ENCODE measurements at regions not wholly inside any gene's neighbourhood (a gene's known extent, or its start where the extent isn't known, plus 50 kb on each side); places are given as distances from the start of the nearest gene placed in this dataset.

GRCh38 chr1:234874291-234875288 is 254.0 kb downstream of the TOMM20 start:
- in situ Hi-C loops (cut with HindIII; ENCODE audit: low pct_unique_long_range_greater_than_20kb, low sequenced_read_pairs) = no loop called here
- DNase-seq (ENCODE audit: low read depth, low spot score) = no peak

GRCh38 chr1:234871710-234872271 is 256.8 kb downstream of the TOMM20 start:
- no peak for DNase-seq (ENCODE audit: low read depth, low spot score)
- in situ Hi-C loops (cut with HindIII; ENCODE audit: low pct_unique_long_range_greater_than_20kb, low sequenced_read_pairs) = no loop called here

- no peak for DNase-seq (ENCODE audit: low read depth, low spot score)
- in situ Hi-C loops (cut with HindIII; ENCODE audit: low pct_unique_long_range_greater_than_20kb, low sequenced_read_pairs) = no loop called here
Observed at GRCh38 chr1:234871039-234871709, 257.5 kb downstream of the TOMM20 start.

GRCh38 chr1:234870020-234870981 is 258.3 kb downstream of the TOMM20 start:
- no peak for DNase-seq (ENCODE audit: low read depth, low spot score)

GRCh38 chr1:234869182-234870019 is 259.2 kb downstream of the TOMM20 start:
- DNase-seq (ENCODE audit: low read depth, low spot score) = no peak
- in situ Hi-C loops (cut with HindIII; ENCODE audit: low pct_unique_long_range_greater_than_20kb, low sequenced_read_pairs) = no loop called here

More at GRCh38 chr1:234870020-234870981, 258.3 kb downstream of the TOMM20 start:
- in situ Hi-C loops (cut with HindIII; ENCODE audit: low pct_unique_long_range_greater_than_20kb, low sequenced_read_pairs) = no loop called here

GRCh38 chr1:234868296-234869147 is 258.5 kb upstream of the IRF2BP2 start:
- in situ Hi-C loops (cut with HindIII; ENCODE audit: low pct_unique_long_range_greater_than_20kb, low sequenced_read_pairs) = no loop called here
- DNase-seq (ENCODE audit: low read depth, low spot score) = no peak

GRCh38 chr1:234866007-234866866 is 256.3 kb upstream of the IRF2BP2 start:
- in situ Hi-C loops (cut with HindIII; ENCODE audit: low pct_unique_long_range_greater_than_20kb, low sequenced_read_pairs) = no loop called here
- DNase-seq (ENCODE audit: low read depth, low spot score) = peak; percentile 22

GRCh38 chr1:234865171-234866006 is 255.4 kb upstream of the IRF2BP2 start:
- in situ Hi-C loops (cut with HindIII; ENCODE audit: low pct_unique_long_range_greater_than_20kb, low sequenced_read_pairs) = no loop called here
- DNase-seq (ENCODE audit: low read depth, low spot score) = no peak

- in situ Hi-C loops (cut with HindIII; ENCODE audit: low pct_unique_long_range_greater_than_20kb, low sequenced_read_pairs) = no loop called here
- no peak for DNase-seq (ENCODE audit: low read depth, low spot score)
Observed at GRCh38 chr1:234864116-234864515, 254.1 kb upstream of the IRF2BP2 start.

GRCh38 chr1:234863551-234863971 is 253.6 kb upstream of the IRF2BP2 start:
- DNase-seq (ENCODE audit: low read depth, low spot score) = no peak
- in situ Hi-C loops (cut with HindIII; ENCODE audit: low pct_unique_long_range_greater_than_20kb, low sequenced_read_pairs) = no loop called here

- no peak for DNase-seq (ENCODE audit: low read depth, low spot score)
- in situ Hi-C loops (cut with HindIII; ENCODE audit: low pct_unique_long_range_greater_than_20kb, low sequenced_read_pairs) = no loop called here
Observed at GRCh38 chr1:234862944-234863515, 253.1 kb upstream of the IRF2BP2 start.

- in situ Hi-C loops (cut with HindIII; ENCODE audit: low pct_unique_long_range_greater_than_20kb, low sequenced_read_pairs) = no loop called here
- DNase-seq (ENCODE audit: low read depth, low spot score) = no peak
Observed at GRCh38 chr1:234862360-234862943, 252.5 kb upstream of the IRF2BP2 start.

GRCh38 chr1:234861761-234862160 is 251.8 kb upstream of the IRF2BP2 start:
- in situ Hi-C loops (cut with HindIII; ENCODE audit: low pct_unique_long_range_greater_than_20kb, low sequenced_read_pairs) = no loop called here
- DNase-seq (ENCODE audit: low read depth, low spot score) = no peak
